ENCODE measurements at regions not wholly inside any gene's neighbourhood (a gene's known extent, or its start where the extent isn't known, plus 50 kb on each side); places are given as distances from the start of the nearest gene placed in this dataset.

DNA sequence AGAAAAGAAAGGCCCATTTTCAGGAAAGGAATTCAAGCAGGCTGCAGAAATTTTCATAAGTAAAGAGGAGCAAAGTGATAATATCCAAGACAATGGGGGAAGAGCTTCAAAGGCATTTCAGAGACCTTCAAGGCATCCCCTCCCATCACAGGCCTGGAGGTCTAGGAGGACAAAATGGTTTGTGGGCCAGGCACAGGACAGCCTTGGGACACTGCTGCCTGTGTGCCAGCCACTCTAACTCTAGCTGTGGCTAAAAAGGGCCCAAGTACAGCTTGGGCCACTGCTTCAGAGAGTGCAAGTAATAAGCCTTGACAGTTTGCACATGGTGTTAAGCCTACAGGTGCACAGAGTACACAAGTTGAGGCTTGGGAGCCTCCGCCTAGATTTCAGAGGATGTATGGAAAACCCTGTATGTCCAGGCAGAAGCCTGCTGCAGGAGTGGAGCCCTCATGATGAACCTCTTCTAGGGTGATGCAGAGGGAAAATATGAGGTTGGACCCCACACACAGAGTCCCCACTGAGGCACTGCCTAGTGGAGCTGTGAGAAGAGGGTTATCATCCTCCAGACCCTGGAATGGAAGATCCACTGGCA is 51.8 kb upstream of the ZSWIM5 start:
- DNase-seq = no peak
- H3K36me3 ChIP-seq = no peaks in the 10 kb centered on the region
- H3K4me1 ChIP-seq = no peaks in the 10 kb centered on the region
- TF ChIP-seq, protein P1, sequence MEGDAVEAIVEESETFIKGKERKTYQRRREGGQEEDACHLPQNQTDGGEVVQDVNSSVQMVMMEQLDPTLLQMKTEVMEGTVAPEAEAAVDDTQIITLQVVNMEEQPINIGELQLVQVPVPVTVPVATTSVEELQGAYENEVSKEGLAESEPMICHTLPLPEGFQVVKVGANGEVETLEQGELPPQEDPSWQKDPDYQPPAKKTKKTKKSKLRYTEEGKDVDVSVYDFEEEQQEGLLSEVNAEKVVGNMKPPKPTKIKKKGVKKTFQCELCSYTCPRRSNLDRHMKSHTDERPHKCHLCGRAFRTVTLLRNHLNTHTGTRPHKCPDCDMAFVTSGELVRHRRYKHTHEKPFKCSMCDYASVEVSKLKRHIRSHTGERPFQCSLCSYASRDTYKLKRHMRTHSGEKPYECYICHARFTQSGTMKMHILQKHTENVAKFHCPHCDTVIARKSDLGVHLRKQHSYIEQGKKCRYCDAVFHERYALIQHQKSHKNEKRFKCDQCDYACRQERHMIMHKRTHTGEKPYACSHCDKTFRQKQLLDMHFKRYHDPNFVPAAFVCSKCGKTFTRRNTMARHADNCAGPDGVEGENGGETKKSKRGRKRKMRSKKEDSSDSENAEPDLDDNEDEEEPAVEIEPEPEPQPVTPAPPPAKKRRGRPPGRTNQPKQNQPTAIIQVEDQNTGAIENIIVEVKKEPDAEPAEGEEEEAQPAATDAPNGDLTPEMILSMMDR (IDR thresholded peaks at IDR 0.05 in 8 of 11, conservative IDR thresholded peaks at IDR 0.05 in 3 of 11) = no peak
- TF ChIP-seq POLR2A (IDR thresholded peaks at IDR 0.05) = no peak
- no peak for TF ChIP-seq POLR2AphosphoS5 (IDR thresholded peaks at IDR 0.05)
- no peaks in the 10 kb centered on the region for H3K27me3 ChIP-seq (replicated peaks in 1 of 7)
- WGBS, 5 donors = 84 to 100% (median 96%) methylated on average over 1 of the region's 1 CpG
- intact Hi-C loops (cut with DNase I; ENCODE audit: low total_unique reads) = no loop called here
- H3K9me3 ChIP-seq = peaks cover 8 to 62% (median 44%) of the 10 kb centered on the region in 8 donors
- no peak overlapping the region for H3K27ac ChIP-seq
- no peak overlapping the region for H3K4me3 ChIP-seq

DNA sequence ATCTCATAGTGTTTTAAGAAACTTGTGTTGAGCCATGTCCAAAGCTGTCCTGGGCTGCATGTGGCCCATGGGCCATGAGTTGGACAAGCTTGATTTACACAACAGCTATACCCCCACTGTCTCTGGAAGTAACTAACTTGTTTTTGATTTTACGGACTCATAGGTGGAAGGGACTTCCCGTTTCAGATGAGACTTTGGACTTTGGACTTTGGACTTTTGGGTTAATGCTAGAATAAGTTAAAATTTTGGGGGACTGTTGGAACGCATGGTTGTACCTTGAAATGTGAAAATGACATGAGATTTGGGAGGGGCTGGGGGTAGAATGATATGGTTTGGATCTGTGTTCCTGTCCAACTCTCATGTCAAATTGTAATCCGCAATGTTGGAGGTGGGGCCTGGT is 52.6 kb upstream of the ZSWIM5 start:
- H3K27me3 ChIP-seq (replicated peaks in 1 of 7) = no peaks in the 10 kb centered on the region
- H3K9me3 ChIP-seq = peaks cover 8 to 62% (median 44%) of the 10 kb centered on the region in 8 donors
- no peak overlapping the region for H3K4me3 ChIP-seq
- intact Hi-C loops (cut with DNase I; ENCODE audit: low total_unique reads) = no loop called here
- H3K4me1 ChIP-seq = no peaks in the 10 kb centered on the region
- no peak overlapping the region for H3K27ac ChIP-seq
- TF ChIP-seq, protein P1 (IDR thresholded peaks at IDR 0.05 in 8 of 11, conservative IDR thresholded peaks at IDR 0.05 in 3 of 11) = no peak
- TF ChIP-seq POLR2AphosphoS5 (IDR thresholded peaks at IDR 0.05) = no peak
- TF ChIP-seq POLR2A (IDR thresholded peaks at IDR 0.05) = no peak
- no peaks in the 10 kb centered on the region for H3K36me3 ChIP-seq
- DNase-seq = no peak
- 88 to 94% (median 90%) methylated on average over 4 of the region's 4 CpGs for WGBS, 5 donors

GRCh38 chr1:45260244-45260643 is 53.8 kb upstream of the ZSWIM5 start:
- H3K27me3 ChIP-seq (replicated peaks in 1 of 7) = no peaks in the 10 kb centered on the region
- H3K36me3 ChIP-seq = no peaks in the 10 kb centered on the region
- no peak overlapping the region for H3K4me3 ChIP-seq

DNA sequence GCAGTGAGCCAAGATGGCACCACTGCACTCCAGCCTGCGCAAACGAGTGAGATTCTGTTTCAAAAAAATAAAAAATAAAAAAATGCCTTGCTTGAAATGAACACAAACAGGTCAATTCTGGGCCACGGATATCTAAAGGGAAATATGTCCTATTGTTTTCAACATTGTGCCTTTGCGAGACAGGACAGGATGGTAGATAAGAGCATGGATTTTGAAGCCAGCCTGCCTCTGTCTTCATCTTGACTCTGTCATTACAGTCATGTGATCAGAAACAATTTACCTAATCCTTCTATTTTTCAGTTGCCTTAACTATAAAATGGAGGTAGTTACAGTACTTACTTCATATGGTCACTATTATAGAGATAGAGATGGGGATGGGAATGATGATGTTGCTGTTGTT is 56.7 kb upstream of the ZSWIM5 start:
- no peak overlapping the region for H3K4me3 ChIP-seq
- 81 to 91% (median 84%) methylated on average over 4 of the region's 4 CpGs for WGBS, 5 donors
- no peaks in the 10 kb centered on the region for H3K4me1 ChIP-seq
- TF ChIP-seq POLR2A (IDR thresholded peaks at IDR 0.05) (no peak), POLR2AphosphoS5 (IDR thresholded peaks at IDR 0.05) (no peak)
- no peak overlapping the region for H3K27ac ChIP-seq
- no peaks in the 10 kb centered on the region for H3K36me3 ChIP-seq
- intact Hi-C loops (cut with DNase I; ENCODE audit: low total_unique reads) = no loop called here
- no peaks in the 10 kb centered on the region for H3K27me3 ChIP-seq (replicated peaks in 1 of 7)
- H3K9me3 ChIP-seq = peaks cover 5 to 43% (median 27%) of the 10 kb centered on the region in 8 donors
- DNase-seq = no peak

More at GRCh38 chr1:45260244-45260643, 53.8 kb upstream of the ZSWIM5 start:
- WGBS, 5 donors = 73 to 99% (median 86%) methylated on average over 2 of the region's 2 CpGs
- TF ChIP-seq, protein P1 (IDR thresholded peaks at IDR 0.05 in 8 of 11, conservative IDR thresholded peaks at IDR 0.05 in 3 of 11) = no peak
- TF ChIP-seq POLR2A (IDR thresholded peaks at IDR 0.05) = no peak
- TF ChIP-seq POLR2AphosphoS5 (IDR thresholded peaks at IDR 0.05) = no peak
- H3K27ac ChIP-seq = no peak overlapping the region
- H3K4me1 ChIP-seq = no peaks in the 10 kb centered on the region
- DNase-seq = no peak
- intact Hi-C loops (cut with DNase I; ENCODE audit: low total_unique reads) = no loop called here
- H3K9me3 ChIP-seq = peaks cover 8 to 62% (median 44%) of the 10 kb centered on the region in 8 donors
